SU-DHL-6 (cell line): ENCODE measurements at regions not wholly inside any gene's neighbourhood (a gene's known extent, or its start where the extent isn't known, plus 50 kb on each side); places are given as distances from the start of the nearest gene placed in this dataset.

Experiments used
- H2AFZ ChIP-seq: fragments of 200-600 bp; sonication (generic); 2 replicates; pipeline ENCODE4 v1.6.1; 2014; ENCODE audit warnings: low read depth, mild to moderate bottlenecking, moderate library complexity, mixed read lengths, antibody characterized with exemption, low read length; ENCODE audit not compliant: severe bottlenecking
- H3F3A ChIP-seq: fragments of 200-600 bp; shearing (Covaris generic); 2 replicates; pipeline ENCODE4 v1.6.0; 2016; ENCODE audit warnings: antibody characterized with exemption, mild to moderate bottlenecking; ENCODE audit not compliant: insufficient read depth
- H3K27ac ChIP-seq: fragments of 200-600 bp; sonication (generic); 2 replicates; pipeline ENCODE4 v1.5.1; 2016; ENCODE audit warnings: low read depth, mild to moderate bottlenecking, low read length, moderate library complexity, mixed read lengths
- H3K27me3 ChIP-seq: fragments of 200-600 bp; sonication (generic), shearing (Covaris generic); 2 replicates; pipeline ENCODE4 v1.6.0; 2014; ENCODE audit warnings: mild to moderate bottlenecking, low read length
- H3K36me3 ChIP-seq: fragments of 200-600 bp; sonication (generic); 2 replicates; pipeline ENCODE4 v1.6.1; 2014; ENCODE audit warnings: mild to moderate bottlenecking, low read length, mixed read lengths
- H3K4me2 ChIP-seq: fragments of 300-600, 200-600 bp; shearing (Covaris generic), sonication (generic); 2 replicates; pipeline ENCODE4 v1.6.0; 2014; ENCODE audit warnings: low read length, low read depth, mild to moderate bottlenecking; ENCODE audit not compliant: poor library complexity, severe bottlenecking
- H3K4me3 ChIP-seq: fragments of 200-600 bp; sonication (generic); 2 replicates; pipeline ENCODE4 v1.5.1; 2014; ENCODE audit warnings: antibody characterized with exemption, low read length, mild to moderate bottlenecking, mixed read lengths; ENCODE audit not compliant: insufficient read depth, poor library complexity, severe bottlenecking
- H3K79me2 ChIP-seq: fragments of 200-600 bp; sonication (generic); 2 replicates; pipeline ENCODE4 v1.6.1; 2014; ENCODE audit warnings: mild to moderate bottlenecking, low read length, moderate library complexity; ENCODE audit not compliant: insufficient read depth
- H3K9ac ChIP-seq: fragments of 200-600 bp; sonication (generic); 2 replicates; pipeline ENCODE4 v1.7.0; 2014; ENCODE audit warnings: mild to moderate bottlenecking, low read length
- H3K9me2 ChIP-seq: fragments of 200-600 bp; sonication (generic); replicated peaks from 2 replicates; pipeline ENCODE4 v1.6.1; 2014; ENCODE audit warnings: low read length; ENCODE audit not compliant: insufficient read depth
- H3K9me3 ChIP-seq: fragments of 200-600 bp; sonication (generic); 2 replicates; pipeline ENCODE4 v1.6.1; 2014; ENCODE audit warnings: low read length, mixed read lengths; ENCODE audit not compliant: insufficient read depth
- H4K20me1 ChIP-seq: fragments of 200-600 bp; sonication (generic); 2 replicates; pipeline ENCODE4 v1.6.1; 2014; ENCODE audit warnings: low read depth, mild to moderate bottlenecking, antibody characterized with exemption, low read length, moderate library complexity, mixed read lengths
- CTCF ChIP-seq: fragments of 200-600 bp; sonication (generic); IDR thresholded peaks from one replicate; pipeline ENCODE4 v1.5.1; 2017; ENCODE audit warnings: antibody characterized with exemption, mild to moderate bottlenecking, low read length, moderate library complexity; ENCODE audit not compliant: insufficient read depth, poor library complexity, severe bottlenecking
- EZH2phosphoT487 ChIP-seq: fragments of 200-600 bp; sonication (generic), shearing (Covaris generic); conservative IDR thresholded peaks from 2 replicates; pipeline ENCODE4 v1.6.1; 2018; ENCODE audit warnings: mild to moderate bottlenecking, antibody characterized with exemption, low read length, moderate library complexity, mixed read lengths

- Histone ChIP-seq H3K9me2 (no peaks in the 10 kb centered on the region), H3K27ac (no peak overlapping the region), H3K36me3 (no peaks in the 10 kb centered on the region), H3K9me3 (no peaks in the 10 kb centered on the region), H3K4me2 (no peak overlapping the region), H3K4me3 (no peak overlapping the region), H3K79me2 (no peaks in the 10 kb centered on the region), H4K20me1 (no peaks in the 10 kb centered on the region), H3F3A (no peaks in the 10 kb centered on the region), H2AFZ (no peak overlapping the region), H3K9ac (no peak overlapping the region), H3K27me3 (no peaks in the 10 kb centered on the region)
- TF ChIP-seq EZH2phosphoT487 (no peak), CTCF (no peak)
Measured at GRCh38 chr9:87135074-87135473, 187.8 kb upstream of the GAS1 start.

- no peaks in the 10 kb centered on the region for H3K79me2 ChIP-seq
- H3K36me3 ChIP-seq, result no peaks in the 10 kb centered on the region
- H3F3A ChIP-seq, result no peaks in the 10 kb centered on the region
- H3K9me2 ChIP-seq, result no peaks in the 10 kb centered on the region
- no peak overlapping the region for H2AFZ ChIP-seq
- no peak overlapping the region for H3K27ac ChIP-seq
- TF ChIP-seq CTCF (no peak), EZH2phosphoT487 (no peak)
- no peaks in the 10 kb centered on the region for H4K20me1 ChIP-seq
- H3K4me2 ChIP-seq, result no peak overlapping the region
- H3K9me3 ChIP-seq, result no peaks in the 10 kb centered on the region
- no peak overlapping the region for H3K4me3 ChIP-seq
- no peaks in the 10 kb centered on the region for H3K27me3 ChIP-seq
- no peak overlapping the region for H3K9ac ChIP-seq
Measured at GRCh38 chr9:87137718-87138117, 190.4 kb upstream of the GAS1 start.

GRCh38 chr9:87138128-87139040 is 191.1 kb upstream of the GAS1 start:
- H3K27me3 ChIP-seq, result no peaks in the 10 kb centered on the region
- H3K79me2 ChIP-seq, result no peaks in the 10 kb centered on the region
- no peaks in the 10 kb centered on the region for H3K36me3 ChIP-seq
- H3K9me2 ChIP-seq, result no peaks in the 10 kb centered on the region
- H2AFZ ChIP-seq, result no peak overlapping the region
- no peak overlapping the region for H3K4me3 ChIP-seq
- H3K9me3 ChIP-seq, result no peaks in the 10 kb centered on the region
- H3F3A ChIP-seq, result no peaks in the 10 kb centered on the region
- no peaks in the 10 kb centered on the region for H4K20me1 ChIP-seq
- H3K4me2 ChIP-seq, result no peak overlapping the region
- no peak overlapping the region for H3K27ac ChIP-seq
- TF ChIP-seq EZH2phosphoT487 (no peak), CTCF (no peak)
- no peak overlapping the region for H3K9ac ChIP-seq
